ENCODE measurements at regions not wholly inside any gene's neighbourhood (a gene's known extent, or its start where the extent isn't known, plus 50 kb on each side); places are given as distances from the start of the nearest gene placed in this dataset.

- H3K27ac ChIP-seq = peak overlapping the region; percentile 51
- TF ChIP-seq CTCF (conservative IDR thresholded peaks at IDR 0.05) = no peak
These were observed 107.2 kb upstream of the EDEM3 start for GRCh38 chr1:184861755-184862336.

GRCh38 chr1:184860985-184861754 is 106.5 kb upstream of the EDEM3 start:
- no peak for TF ChIP-seq CTCF (conservative IDR thresholded peaks at IDR 0.05)
- H3K27ac ChIP-seq = peak overlapping the region; percentile 51

GRCh38 chr1:184860535-184860934 is 105.9 kb upstream of the EDEM3 start:
- H3K27ac ChIP-seq = no peak overlapping the region
- no peak for TF ChIP-seq CTCF (conservative IDR thresholded peaks at IDR 0.05)

- no peak for TF ChIP-seq CTCF (conservative IDR thresholded peaks at IDR 0.05)
These were observed 104.9 kb upstream of the EDEM3 start for GRCh38 chr1:184859381-184860105.

GRCh38 chr1:184858288-184858687 is 103.6 kb upstream of the EDEM3 start:
- TF ChIP-seq CTCF (conservative IDR thresholded peaks at IDR 0.05) = no peak
- no peak overlapping the region for H3K27ac ChIP-seq

More at GRCh38 chr1:184859381-184860105, 104.9 kb upstream of the EDEM3 start:
- no peak overlapping the region for H3K27ac ChIP-seq

- no peak overlapping the region for H3K27ac ChIP-seq
- no peak for TF ChIP-seq CTCF (conservative IDR thresholded peaks at IDR 0.05)
These were observed 100.0 kb upstream of the EDEM3 start for GRCh38 chr1:184854496-184855140.

- TF ChIP-seq CTCF (conservative IDR thresholded peaks at IDR 0.05) = no peak
- no peak overlapping the region for H3K27ac ChIP-seq
These were observed 99.4 kb upstream of the EDEM3 start for GRCh38 chr1:184854036-184854435.
